ENCODE measurements at regions not wholly inside any gene's neighbourhood (a gene's known extent, or its start where the extent isn't known, plus 50 kb on each side); places are given as distances from the start of the nearest gene placed in this dataset.

- H3K4me3 Mint-ChIP-seq (ENCODE audit: low read depth, unreplicated experiment) = no peak overlapping the region
- no peak overlapping the region for H3K27ac Mint-ChIP-seq (ENCODE audit: unreplicated experiment)
- TF ChIP-seq CTCF (IDR thresholded peaks at IDR 0.05; ENCODE audit: unreplicated experiment) = no peak
- no peaks in the 10 kb centered on the region for H3K9me3 Mint-ChIP-seq (ENCODE audit: low read depth, unreplicated experiment)
- CTCF ChIA-PET = interaction anchor here (0.7 kb wide), 1 partner anchor 39 kb away, joined by 4 read pairs; no protein-coding TSS in a partner anchor
- no TSS peak for BruUV-seq (replicated peaks)
- H3K36me3 Mint-ChIP-seq (ENCODE audit: insufficient read depth, unreplicated experiment) = no peaks in the 10 kb centered on the region
- no peak for DNase-seq
- intact Hi-C loops (cut with micrococcal nuclease; ENCODE audit: unreplicated experiment) = no loop called here
- H3K27me3 Mint-ChIP-seq (ENCODE audit: unreplicated experiment) = peaks cover 20% of the 10 kb centered on the region
- H3K4me1 Mint-ChIP-seq (ENCODE audit: low read depth, unreplicated experiment) = no peaks in the 10 kb centered on the region
These were observed 92.6 kb upstream of the RNF32 start for GRCh38 chr7:156547884-156548561.

DNA sequence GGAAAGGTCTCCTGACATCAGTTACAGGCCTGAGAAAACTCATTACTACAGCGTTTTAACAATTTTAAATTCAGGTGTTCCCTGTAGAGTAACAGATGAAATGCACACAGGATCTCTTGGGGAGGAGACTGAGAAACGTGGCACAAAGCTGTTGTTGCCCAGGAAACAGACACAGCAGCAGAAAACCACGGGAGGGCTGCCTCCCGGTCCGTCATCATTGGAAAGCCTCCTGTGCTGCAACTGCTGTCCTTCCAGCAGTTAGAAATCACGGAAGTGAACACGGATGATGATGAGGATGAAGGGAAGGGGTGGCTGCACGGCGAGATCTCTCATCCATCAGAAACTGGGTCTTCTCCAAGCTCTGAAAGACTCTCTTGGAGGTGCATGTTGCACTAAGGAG lies 94.6 kb upstream of the RNF32 start:
- Mint-ChIP-seq H3K36me3 (ENCODE audit: insufficient read depth, unreplicated experiment) (no peaks in the 10 kb centered on the region), H3K27me3 (ENCODE audit: unreplicated experiment) (peaks cover 20% of the 10 kb centered on the region)
- CTCF ChIA-PET = no interaction called here

DNA sequence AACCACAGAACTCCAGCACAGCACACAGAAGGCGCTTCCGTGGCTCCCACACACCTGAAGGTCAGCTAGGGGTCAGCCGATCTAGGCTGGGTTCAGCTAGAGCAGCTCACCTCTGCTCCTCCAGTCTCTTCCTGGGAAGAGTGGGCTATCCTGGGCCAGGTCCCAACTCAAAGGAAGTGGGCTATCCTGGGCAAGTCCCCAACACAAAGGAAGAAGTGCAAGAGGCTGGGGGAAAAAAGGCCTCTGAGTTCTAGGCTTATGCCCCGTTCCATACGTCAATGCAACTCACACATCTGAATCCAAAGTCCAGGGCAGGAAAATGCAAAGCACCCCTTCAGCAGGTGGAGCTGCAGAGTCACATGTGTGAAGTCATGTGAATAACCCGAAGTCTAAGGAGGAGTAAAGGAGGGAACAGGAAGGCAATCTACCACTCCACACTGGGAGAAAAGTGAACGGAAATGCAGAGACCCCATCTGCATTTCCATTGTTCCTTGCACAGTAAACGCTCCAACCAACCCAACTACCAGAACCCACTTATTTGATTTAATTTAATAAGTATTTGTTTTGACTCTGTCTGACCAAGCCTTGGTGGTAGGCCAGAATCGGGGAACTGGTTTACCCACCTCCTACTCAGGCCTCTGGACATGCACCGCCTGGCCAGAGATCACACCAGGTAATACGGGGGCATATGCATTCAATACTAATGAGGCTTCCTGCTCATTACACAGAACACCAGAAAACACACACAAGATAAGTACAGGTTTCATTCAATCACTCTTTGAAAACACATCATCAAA lies 95.5 kb upstream of the RNF32 start:
- Mint-ChIP-seq H3K27me3 (ENCODE audit: unreplicated experiment) (peaks cover 15% of the 10 kb centered on the region), H3K4me1 (ENCODE audit: low read depth, unreplicated experiment) (no peaks in the 10 kb centered on the region), H3K9me3 (ENCODE audit: low read depth, unreplicated experiment) (no peaks in the 10 kb centered on the region), H3K36me3 (ENCODE audit: insufficient read depth, unreplicated experiment) (no peaks in the 10 kb centered on the region), H3K27ac (ENCODE audit: unreplicated experiment) (no peak overlapping the region), H3K4me3 (ENCODE audit: low read depth, unreplicated experiment) (no peak overlapping the region)
- peak; percentile 14 for DNase-seq
- TF ChIP-seq CTCF (IDR thresholded peaks at IDR 0.05; ENCODE audit: unreplicated experiment) = no peak
- CTCF ChIA-PET = no interaction called here
- BruUV-seq (replicated peaks) = no TSS peak
- intact Hi-C loops (cut with micrococcal nuclease; ENCODE audit: unreplicated experiment) = no loop called here

More for the DNA sequence above, 94.6 kb upstream of the RNF32 start:
- BruUV-seq (replicated peaks) = no TSS peak
- DNase-seq = no peak
- Mint-ChIP-seq H3K4me3 (ENCODE audit: low read depth, unreplicated experiment) (no peak overlapping the region), H3K4me1 (ENCODE audit: low read depth, unreplicated experiment) (no peaks in the 10 kb centered on the region), H3K9me3 (ENCODE audit: low read depth, unreplicated experiment) (no peaks in the 10 kb centered on the region), H3K27ac (ENCODE audit: unreplicated experiment) (no peak overlapping the region)
- no peak for TF ChIP-seq CTCF (IDR thresholded peaks at IDR 0.05; ENCODE audit: unreplicated experiment)
- intact Hi-C loops (cut with micrococcal nuclease; ENCODE audit: unreplicated experiment) = no loop called here

- H3K36me3 Mint-ChIP-seq (ENCODE audit: insufficient read depth, unreplicated experiment) = no peaks in the 10 kb centered on the region
These were observed 96.6 kb upstream of the RNF32 start for GRCh38 chr7:156543699-156544598.

More at GRCh38 chr7:156543699-156544598, 96.6 kb upstream of the RNF32 start:
- BruUV-seq (replicated peaks) = no TSS peak
- Mint-ChIP-seq H3K4me3 (ENCODE audit: low read depth, unreplicated experiment) (no peak overlapping the region), H3K27me3 (ENCODE audit: unreplicated experiment) (peaks cover 14% of the 10 kb centered on the region), H3K4me1 (ENCODE audit: low read depth, unreplicated experiment) (no peaks in the 10 kb centered on the region), H3K27ac (ENCODE audit: unreplicated experiment) (no peak overlapping the region), H3K9me3 (ENCODE audit: low read depth, unreplicated experiment) (no peaks in the 10 kb centered on the region)
- no peak for TF ChIP-seq CTCF (IDR thresholded peaks at IDR 0.05; ENCODE audit: unreplicated experiment)
- intact Hi-C loops (cut with micrococcal nuclease; ENCODE audit: unreplicated experiment) = no loop called here
- DNase-seq = no peak
- CTCF ChIA-PET = interaction anchor here (0.5 kb wide), 1 partner anchor 314 kb away, joined by 3 read pairs; no protein-coding TSS in a partner anchor
